Psoas muscle (tissue), 7 donors: ENCODE measurements at regions not wholly inside any gene's neighbourhood (a gene's known extent, or its start where the extent isn't known, plus 50 kb on each side); places are given as distances from the start of the nearest gene placed in this dataset.

ENCODE experiments used
- ATAC-seq, 4 donors: fragments of 200-7000 bp; cut with Tn5 transposase; one replicate each; pipeline ENCODE4 v1.9.1; 2020; ENCODE audit warnings: moderate library complexity in 3 of 4, mild to moderate bottlenecking in 2 of 4
- DNase-seq, 2 donors: peaks; one replicate each; pipeline ENCODE4 v3.0.0-alpha.2; 2020
- H3K27ac ChIP-seq: fragments of 200-600 bp; one replicate; pipeline ENCODE4 v1.8.0; 2022
- H3K27me3 ChIP-seq, 3 donors: fragments of 200-600 bp in 1 of 3; one replicate each; pipeline versions ENCODE4 v1.6.1 to v1.8.0; 2013 to 2022; ENCODE audit warnings: low read length in 2 of 3, mild to moderate bottlenecking in 2 of 3, moderate library complexity in 1 of 3; ENCODE audit not compliant: insufficient read depth in 3 of 3
- H3K36me3 ChIP-seq, 2 donors: fragments of 200-600 bp in 1 of 2; one replicate each; pipeline versions ENCODE4 v1.6.1 to v1.8.0; 2013 to 2022; ENCODE audit warnings: low read depth in 1 of 2, mild to moderate bottlenecking in 1 of 2, moderate library complexity in 1 of 2; ENCODE audit not compliant: insufficient read depth in 1 of 2
- H3K4me1 ChIP-seq: fragments of 200-600 bp; one replicate; pipeline ENCODE4 v1.8.0; 2022
- H3K4me3 ChIP-seq: fragments of 200-600 bp; one replicate; pipeline ENCODE4 v1.8.0; 2022; ENCODE audit warnings: mild to moderate bottlenecking
- H3K9me3 ChIP-seq: fragments of 200-600 bp; one replicate; pipeline ENCODE4 v1.8.0; 2022
- CTCF ChIP-seq: fragments of 200-600 bp; IDR thresholded peaks from one replicate; pipeline ENCODE4 v1.8.0; 2022; ENCODE audit warnings: antibody characterized with exemption
- WGBS, 3 donors: extraction: QIAGEN DNeasy Blood & Tissue Kit; methylation state at CpG; one replicate each; pipeline versions ENCODE4 v1.1.6 to v1.1.7; 2013; 5-methylcytosine and 5-hydroxymethylcytosine counted together
- intact Hi-C, 2 donors: fragments of 100-400 bp; cut with DNase I; formaldehyde crosslinking; loops; one replicate each; pipeline versions ENCODE4 v1.11.0 to v1.14.2; 2022
- donor health status: healthy with polysubstance abuse.
- donor health status: DM: no; HTN: no; CAD: no; lungs with moderate emphysema.
- donor health status: Bipolar disorder and iron deficiency.
- donor health status: healthy.
- donor health status: DM: yes; HTN: yes; CAD: no.
- donor health status: DM: no; HTN: no; CAD: no.
- donor health status: DM: yes; HTN: yes; CAD: no.

- Histone ChIP-seq H3K27ac (no peak overlapping the region), H3K4me1 (no peaks in the 10 kb centered on the region), H3K9me3 (no peaks in the 10 kb centered on the region), H3K4me3 (no peak overlapping the region), H3K36me3 (no peaks in the 10 kb centered on the region), H3K27me3 (no peaks in the 10 kb centered on the region)
- intact Hi-C loops, result no loop called here
- 72 to 80% (median 77%) methylated on average over 4 of the region's 4 CpGs for WGBS, 3 donors
- ATAC-seq, result no peak
- no peak for DNase-seq
- no peak for TF ChIP-seq CTCF
Observed at GRCh38 chr18:37637478-37637850, 71.9 kb upstream of the CELF4 start.

- no peak for ATAC-seq
- H3K4me1 ChIP-seq, result no peaks in the 10 kb centered on the region
- WGBS, 3 donors, result 77 to 83% (median 78%) methylated on average over 8 of the region's 8 CpGs
- H3K27ac ChIP-seq, result no peak overlapping the region
- no peaks in the 10 kb centered on the region for H3K36me3 ChIP-seq
- intact Hi-C loops, result no loop called here
- no peak for TF ChIP-seq CTCF
- no peaks in the 10 kb centered on the region for H3K9me3 ChIP-seq
- H3K4me3 ChIP-seq, result no peak overlapping the region
- DNase-seq, result no peak
- H3K27me3 ChIP-seq, result no peaks in the 10 kb centered on the region
Observed at GRCh38 chr18:37636831-37637477, 71.4 kb upstream of the CELF4 start.

GRCh38 chr18:37634516-37634915 is 68.9 kb upstream of the CELF4 start:
- TF ChIP-seq CTCF, result no peak
- ATAC-seq, result no peak
- H3K36me3 ChIP-seq, result no peaks in the 10 kb centered on the region
- intact Hi-C loops, result no loop called here
- H3K27ac ChIP-seq, result no peak overlapping the region
- 77 to 85% (median 77%) methylated on average over 2 of the region's 2 CpGs for WGBS, 3 donors
- no peaks in the 10 kb centered on the region for H3K27me3 ChIP-seq
- H3K4me1 ChIP-seq, result no peaks in the 10 kb centered on the region
- DNase-seq, result no peak
- H3K9me3 ChIP-seq, result no peaks in the 10 kb centered on the region
- H3K4me3 ChIP-seq, result no peak overlapping the region

- H3K36me3 ChIP-seq, result no peaks in the 10 kb centered on the region
- DNase-seq (no peak), ATAC-seq (no peak)
- H3K9me3 ChIP-seq, result no peaks in the 10 kb centered on the region
- no peak overlapping the region for H3K27ac ChIP-seq
- H3K4me1 ChIP-seq, result no peaks in the 10 kb centered on the region
- no peak for TF ChIP-seq CTCF
- intact Hi-C loops, result no loop called here
- H3K4me3 ChIP-seq, result no peak overlapping the region
- 84 to 88% (median 88%) methylated on average over 4 of the region's 4 CpGs for WGBS, 3 donors
- no peaks in the 10 kb centered on the region for H3K27me3 ChIP-seq
Observed at GRCh38 chr18:37631422-37631821, 65.8 kb upstream of the CELF4 start.

GRCh38 chr18:37630334-37630733 is 64.7 kb upstream of the CELF4 start:
- Histone ChIP-seq H3K27ac (no peak overlapping the region), H3K36me3 (no peaks in the 10 kb centered on the region), H3K9me3 (no peaks in the 10 kb centered on the region), H3K4me3 (no peak overlapping the region), H3K27me3 (no peaks in the 10 kb centered on the region), H3K4me1 (no peaks in the 10 kb centered on the region)
- no peak for ATAC-seq
- no peak for DNase-seq
- TF ChIP-seq CTCF, result no peak
- intact Hi-C loops, result no loop called here
- 82 to 90% (median 90%) methylated on average over 2 of the region's 2 CpGs for WGBS, 3 donors
